H1 (cell line): ENCODE measurements at regions not wholly inside any gene's neighbourhood (a gene's known extent, or its start where the extent isn't known, plus 50 kb on each side); places are given as distances from the start of the nearest gene placed in this dataset.

ENCODE experiments used
- CTCF ChIA-PET: fragments of 300-600 bp; sonication (Branson Sonifier 250); formaldehyde crosslinking; loops from one replicate; lab custom pipeline; 2021; ENCODE audit not compliant: partially characterized antibody; lab: Charles Lee
- POLR2A ChIA-PET: fragments of 300-600 bp; sonication (Branson Sonifier 250); formaldehyde crosslinking; loops from one replicate; lab custom pipeline; 2021; ENCODE audit warnings: inconsistent platforms; ENCODE audit not compliant: partially characterized antibody; lab: Charles Lee
- DNase-seq, 2 experiments: peaks; one replicate each; pipeline versions ENCODE4 v3.0.0 to v3.0.0-alpha.2; 2010 to 2022; ENCODE audit warnings: low spot score in 2 of 2, low read depth in 1 of 2, mixed read lengths in 1 of 2
- FAIRE-seq: peaks from 2 replicates; lab custom pipeline; 2011; peaks lifted over from hg19 to GRCh38; lab: Jason Lieb, UNC
- H2AFZ ChIP-seq: 2 replicates; pipeline ENCODE4 v1.8.1; 2012; ENCODE audit warnings: low read length, inconsistent platforms
- H2AK5ac ChIP-seq: 2 replicates; pipeline ENCODE4 v1.6.1; 2013; ENCODE audit warnings: low read depth, low read length
- H2BK120ac ChIP-seq: replicated peaks from 2 replicates; pipeline ENCODE3; 2013; ENCODE audit warnings: low read depth, low read length, inconsistent platforms
- H2BK12ac ChIP-seq: 2 replicates; pipeline ENCODE4 v1.6.1; 2013; ENCODE audit warnings: low read depth, low read length
- H2BK15ac ChIP-seq: 2 replicates; pipeline ENCODE4 v1.6.1; 2013; ENCODE audit warnings: low read length
- H2BK20ac ChIP-seq: 2 replicates; pipeline ENCODE4 v1.6.1; 2013; ENCODE audit warnings: low read length
- H2BK5ac ChIP-seq: 2 replicates; pipeline ENCODE4 v1.6.1; 2013; ENCODE audit warnings: low read depth, low read length
- H3K14ac ChIP-seq: 2 replicates; pipeline ENCODE4 v1.6.1; 2013; ENCODE audit warnings: inconsistent platforms; ENCODE audit not compliant: insufficient read length
- H3K18ac ChIP-seq: 2 replicates; pipeline ENCODE4 v1.6.1; 2013; ENCODE audit warnings: low read length; ENCODE audit errors: extremely low read depth
- H3K23ac ChIP-seq: 2 replicates; pipeline ENCODE4 v1.6.1; 2013; ENCODE audit warnings: inconsistent platforms; ENCODE audit not compliant: insufficient read length
- H3K23me2 ChIP-seq: 2 replicates; pipeline ENCODE4 v1.6.1; 2013; ENCODE audit warnings: low read depth, low read length
- H3K27ac ChIP-seq: 2 replicates; pipeline ENCODE4 v1.6.1; 2011; ENCODE audit warnings: low read depth, low read length, inconsistent platforms
- H3K27me3 ChIP-seq, 4 experiments: replicated peaks in 1 of 4; 1 replicate in 1 of 4; 2 replicates in 3 of 4; pipeline versions ENCODE4 v1.6.1 to v1.8.1; 2011 to 2013; ENCODE audit warnings: low read length in 3 of 4, mild to moderate bottlenecking in 3 of 4, inconsistent platforms in 2 of 4, mixed read lengths in 2 of 4, moderate library complexity in 1 of 4; ENCODE audit not compliant: control insufficient read depth in 3 of 4, insufficient read depth in 3 of 4; ENCODE audit errors: extremely low read depth in 1 of 4
- H3K36me3 ChIP-seq, 4 experiments: 2 replicates each; pipeline versions ENCODE4 v1.6.1 to v1.8.1; 2011 to 2013; ENCODE audit warnings: mild to moderate bottlenecking in 4 of 4, low read length in 3 of 4, moderate library complexity in 2 of 4, control low read depth in 1 of 4, inconsistent platforms in 1 of 4; ENCODE audit not compliant: insufficient read depth in 4 of 4, control insufficient read depth in 2 of 4
- H3K4ac ChIP-seq: replicated peaks from 2 replicates; pipeline ENCODE3; 2013; ENCODE audit warnings: low read length, low read depth, mixed read lengths, inconsistent platforms; ENCODE audit not compliant: insufficient read length
- H3K4me1 ChIP-seq, 4 experiments: replicated peaks in 1 of 4; 1 replicate in 1 of 4; 2 replicates in 3 of 4; pipeline versions ENCODE4 v1.6.1 to v1.8.1; 2011 to 2013; ENCODE audit warnings: low read length in 3 of 4, inconsistent platforms in 2 of 4, mixed read lengths in 1 of 4; ENCODE audit not compliant: insufficient read depth in 4 of 4, control insufficient read depth in 3 of 4
- H3K4me2 ChIP-seq, 2 experiments: 2 replicates each; pipeline versions ENCODE4 v1.6.1 to v1.8.1; 2011 to 2013; ENCODE audit warnings: low read depth in 2 of 2, low read length in 2 of 2, control low read depth in 1 of 2, inconsistent platforms in 1 of 2, mild to moderate bottlenecking in 1 of 2; ENCODE audit not compliant: insufficient read depth in 1 of 2
- H3K4me3 ChIP-seq, 4 experiments: fragments of 200-600, 300-600 bp in 1 of 4; sonication (generic), shearing (Covaris generic), sonication (Bioruptor Twin) in 1 of 4; 2 replicates each; pipeline versions ENCODE4 v1.5.1 to v1.8.1; 2011 to 2016; ENCODE audit warnings: low read length in 4 of 4, low read depth in 3 of 4, control low read depth in 2 of 4, inconsistent platforms in 2 of 4, mild to moderate bottlenecking in 2 of 4, mixed read lengths in 1 of 4, moderate library complexity in 1 of 4; ENCODE audit not compliant: insufficient read depth in 2 of 4; ENCODE audit errors: extremely low read depth in 1 of 4
- H3K56ac ChIP-seq: replicated peaks from 2 replicates; pipeline ENCODE3; 2013; ENCODE audit warnings: low read depth, mild to moderate bottlenecking, mixed read lengths, low read length, inconsistent platforms; ENCODE audit not compliant: insufficient read length
- H3K79me1 ChIP-seq: 2 replicates; pipeline ENCODE4 v1.6.1; 2013; ENCODE audit warnings: low read depth, low read length, control low read depth
- H3K79me2 ChIP-seq, 2 experiments: 2 replicates each; pipeline versions ENCODE4 v1.6.1 to v1.8.1; 2012 to 2013; ENCODE audit warnings: low read length in 2 of 2, mild to moderate bottlenecking in 2 of 2, inconsistent platforms in 1 of 2; ENCODE audit not compliant: insufficient read depth in 2 of 2, control insufficient read depth in 1 of 2
- H3K9ac ChIP-seq, 4 experiments: replicated peaks in 1 of 4; 1 replicate in 1 of 4; 2 replicates in 3 of 4; pipeline versions ENCODE4 v1.6.1 to v1.8.1; 2011 to 2013; ENCODE audit warnings: low read depth in 3 of 4, low read length in 3 of 4, control low read depth in 2 of 4, mild to moderate bottlenecking in 2 of 4, moderate library complexity in 2 of 4, inconsistent platforms in 1 of 4; ENCODE audit errors: extremely low read depth in 1 of 4
- H3K9me3 ChIP-seq, 2 experiments: 2 replicates each; pipeline versions ENCODE4 v1.6.1 to v1.8.1; 2012 to 2013; ENCODE audit warnings: mild to moderate bottlenecking in 2 of 2, moderate library complexity in 2 of 2, control low read depth in 1 of 2, inconsistent platforms in 1 of 2, low read depth in 1 of 2, low read length in 1 of 2, mixed read lengths in 1 of 2; ENCODE audit not compliant: insufficient read depth in 2 of 2
- H4K20me1 ChIP-seq, 2 experiments: replicated peaks in 1 of 2; 2 replicates each; pipeline versions ENCODE3 to v1.8.1; 2011 to 2013; ENCODE audit warnings: inconsistent platforms in 2 of 2, low read length in 2 of 2, mild to moderate bottlenecking in 1 of 2; ENCODE audit not compliant: insufficient read depth in 2 of 2, control insufficient read depth in 1 of 2
- H4K5ac ChIP-seq: 2 replicates; pipeline ENCODE4 v1.6.1; 2013; ENCODE audit warnings: low read length, low read depth, mixed read lengths, inconsistent platforms; ENCODE audit not compliant: insufficient read length
- H4K8ac ChIP-seq: 2 replicates; pipeline ENCODE4 v1.8.0; 2013; ENCODE audit warnings: mild to moderate bottlenecking, moderate library complexity, low read length, inconsistent platforms; ENCODE audit not compliant: insufficient read depth; ENCODE audit errors: extremely low read depth
- H4K91ac ChIP-seq: replicated peaks from 2 replicates; pipeline ENCODE3; 2013; ENCODE audit warnings: low read length, mixed read lengths, inconsistent platforms; ENCODE audit not compliant: insufficient read length
- E2F6 ChIP-seq: IDR thresholded peaks from 2 replicates; pipeline ENCODE4 v1.6.1; 2012; ENCODE audit warnings: inconsistent platforms
- GABPA ChIP-seq: IDR thresholded peaks from 2 replicates; pipeline ENCODE4 v1.6.1; 2011; ENCODE audit warnings: mild to moderate bottlenecking, low read length, moderate library complexity, borderline replicate concordance; ENCODE audit not compliant: insufficient read depth
- POU5F1 ChIP-seq: IDR thresholded peaks from 2 replicates; pipeline ENCODE4 v1.6.1; 2011; ENCODE audit warnings: low read depth, mild to moderate bottlenecking, low read length, moderate library complexity
- RXRA ChIP-seq: IDR thresholded peaks from 2 replicates; pipeline ENCODE4 v1.6.1; 2011; ENCODE audit warnings: low read depth, mild to moderate bottlenecking, low read length, moderate library complexity; ENCODE audit not compliant: insufficient read depth
- TBP ChIP-seq: IDR thresholded peaks from 2 replicates; pipeline ENCODE4 v1.6.1; 2011; ENCODE audit warnings: low read depth, low read length, improper control_type of control experiment
- YY1 ChIP-seq: IDR thresholded peaks from 2 replicates; pipeline ENCODE4 v1.6.1; 2011; ENCODE audit warnings: low read depth, mild to moderate bottlenecking, low read length
- WGBS, 2 experiments: shearing (Covaris generic) in 1 of 2; methylation state at CpG; one replicate each; pipeline versions ENCODE4 v1.1.6 to v1.1.7; 2013 to 2015; ENCODE audit warnings: low lambda C conversion rate in 2 of 2, mixed read lengths in 2 of 2, inconsistent platforms in 1 of 2, low coverage in 1 of 2, missing lambda C conversion rate in 1 of 2; ENCODE audit not compliant: insufficient replicate concordance in 2 of 2, insufficient coverage in 1 of 2, insufficient read length in 1 of 2; ENCODE audit errors: extremely low coverage in 1 of 2, missing lambda C conversion rate in 1 of 2; 5-methylcytosine and 5-hydroxymethylcytosine counted together

GRCh38 chrX:7263330-7263729 is 115.4 kb upstream of the PUDP start:
- H3K23me2 ChIP-seq = no peaks in the 10 kb centered on the region
- TF ChIP-seq YY1 (no peak), TBP (no peak), RXRA (no peak), GABPA (no peak), POU5F1 (no peak), E2F6 (no peak)
- H3K4me2 ChIP-seq = no peak overlapping the region
- no peaks in the 10 kb centered on the region for H3K79me1 ChIP-seq
- H4K5ac ChIP-seq = no peak overlapping the region
- H3K23ac ChIP-seq = no peak overlapping the region
- no peak overlapping the region for H3K56ac ChIP-seq
- FAIRE-seq = no peak
- 90% methylated on average over 5 of the region's 5 CpGs; no CpG with 5 or more reads in 1 of the 2 experiments for WGBS, 2 experiments
- no peak overlapping the region for H2BK12ac ChIP-seq
- no peak overlapping the region for H2BK120ac ChIP-seq
- no peaks in the 10 kb centered on the region for H3K79me2 ChIP-seq
- H3K4me3 ChIP-seq = no peak overlapping the region
- H3K36me3 ChIP-seq = no peaks in the 10 kb centered on the region
- no peaks in the 10 kb centered on the region for H3K27me3 ChIP-seq
- no peaks in the 10 kb centered on the region for H3K9me3 ChIP-seq
- H4K8ac ChIP-seq = no peak overlapping the region
- no peak overlapping the region for H3K14ac ChIP-seq
- no peaks in the 10 kb centered on the region for H3K4me1 ChIP-seq
- CTCF ChIA-PET = no interaction called here
- H2AK5ac ChIP-seq = no peak overlapping the region
- no peak overlapping the region for H2BK5ac ChIP-seq
- H4K91ac ChIP-seq = no peak overlapping the region
- H3K4ac ChIP-seq = no peak overlapping the region
- H2AFZ ChIP-seq = no peak overlapping the region
- H3K27ac ChIP-seq = no peak overlapping the region
- no peaks in the 10 kb centered on the region for H4K20me1 ChIP-seq
- POLR2A ChIA-PET = no interaction called here
- no peak overlapping the region for H2BK15ac ChIP-seq
- H3K9ac ChIP-seq = no peak overlapping the region
- H2BK20ac ChIP-seq = no peak overlapping the region
- H3K18ac ChIP-seq = no peak overlapping the region
- DNase-seq = no peak
